PC-9 (cell line): ENCODE measurements at regions not wholly inside any gene's neighbourhood (a gene's known extent, or its start where the extent isn't known, plus 50 kb on each side); places are given as distances from the start of the nearest gene placed in this dataset.

Source experiments
- EZH2 ChIP-seq: fragments of 200-600 bp; sonication (generic); IDR thresholded peaks from 2 replicates; pipeline ENCODE4 v1.8.0; 2017; ENCODE audit warnings: antibody characterized with exemption, low read depth
- TF ChIP-seq, protein P1 (sequence below): fragments of 200-600 bp; sonication (generic); conservative IDR thresholded peaks from 2 replicates; pipeline ENCODE4 v1.6.1; 2017; ENCODE audit warnings: mixed run types, antibody characterized with exemption, mild to moderate bottlenecking, moderate library complexity

DNA sequence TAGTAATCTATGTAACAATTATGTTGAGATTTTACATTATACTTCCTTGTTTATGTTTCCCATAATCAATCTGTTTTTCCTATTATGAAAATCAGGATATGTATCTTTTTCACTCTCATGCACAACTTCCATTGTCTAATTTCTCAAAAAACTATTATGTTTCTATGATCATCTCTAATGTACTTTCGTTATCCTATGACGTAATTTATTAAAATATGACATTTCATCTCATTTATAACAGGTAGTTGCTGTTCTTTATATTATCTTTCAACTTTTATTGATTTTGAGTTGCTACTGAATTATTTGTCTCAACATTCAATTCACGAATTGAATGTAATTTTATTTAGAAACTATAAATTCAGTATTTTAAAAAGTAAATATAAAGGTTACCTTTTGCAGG is 100.8 kb upstream of the MAGEB18 start:
- TF ChIP-seq, protein P1, sequence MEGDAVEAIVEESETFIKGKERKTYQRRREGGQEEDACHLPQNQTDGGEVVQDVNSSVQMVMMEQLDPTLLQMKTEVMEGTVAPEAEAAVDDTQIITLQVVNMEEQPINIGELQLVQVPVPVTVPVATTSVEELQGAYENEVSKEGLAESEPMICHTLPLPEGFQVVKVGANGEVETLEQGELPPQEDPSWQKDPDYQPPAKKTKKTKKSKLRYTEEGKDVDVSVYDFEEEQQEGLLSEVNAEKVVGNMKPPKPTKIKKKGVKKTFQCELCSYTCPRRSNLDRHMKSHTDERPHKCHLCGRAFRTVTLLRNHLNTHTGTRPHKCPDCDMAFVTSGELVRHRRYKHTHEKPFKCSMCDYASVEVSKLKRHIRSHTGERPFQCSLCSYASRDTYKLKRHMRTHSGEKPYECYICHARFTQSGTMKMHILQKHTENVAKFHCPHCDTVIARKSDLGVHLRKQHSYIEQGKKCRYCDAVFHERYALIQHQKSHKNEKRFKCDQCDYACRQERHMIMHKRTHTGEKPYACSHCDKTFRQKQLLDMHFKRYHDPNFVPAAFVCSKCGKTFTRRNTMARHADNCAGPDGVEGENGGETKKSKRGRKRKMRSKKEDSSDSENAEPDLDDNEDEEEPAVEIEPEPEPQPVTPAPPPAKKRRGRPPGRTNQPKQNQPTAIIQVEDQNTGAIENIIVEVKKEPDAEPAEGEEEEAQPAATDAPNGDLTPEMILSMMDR = no peak
- TF ChIP-seq EZH2 = no peak
